ENCODE measurements at regions not wholly inside any gene's neighbourhood (a gene's known extent, or its start where the extent isn't known, plus 50 kb on each side); places are given as distances from the start of the nearest gene placed in this dataset.
A peak's percentile ranks its signal among the peaks of the same experiment; 100 is the strongest.

- Histone ChIP-seq H3K9ac (ENCODE audit: extremely low read depth, low read length, poor library complexity, severe bottlenecking) (no peak overlapping the region), H3K36me3 (ENCODE audit: control insufficient read depth, insufficient read depth, low read length) (no peaks in the 10 kb centered on the region), H3K4me1 (ENCODE audit: control insufficient read depth, insufficient read depth, low read length) (no peaks in the 10 kb centered on the region), H3K4me3 (ENCODE audit: low read length) (no peak overlapping the region), H3K9me3 (ENCODE audit: control insufficient read depth, low read length) (no peaks in the 10 kb centered on the region), H3K27me3 (ENCODE audit: control insufficient read depth, insufficient read depth, low read length, poor library complexity, severe bottlenecking) (no peaks in the 10 kb centered on the region), H3K27ac (ENCODE audit: low read depth, low read length) (peak overlapping the region; percentile 57)
- H3K9me3 Mint-ChIP-seq: no peaks in the 10 kb centered on the region
- no peaks in the 10 kb centered on the region for H3K36me3 Mint-ChIP-seq (ENCODE audit: low read depth)
- TF ChIP-seq CTCF (conservative IDR thresholded peaks at IDR 0.05): no peak
- no peak for DNase-seq
- no peak overlapping the region for H3K27ac Mint-ChIP-seq
- WGBS, 2 experiments (ENCODE audit: insufficient coverage in 1 of 2, insufficient read length in 1 of 2): 80 to 93% methylated on average over 1 to 2 of the region's 2 CpGs
- H3K27me3 Mint-ChIP-seq (ENCODE audit: insufficient read depth): no peaks in the 10 kb centered on the region
- H3K4me3 Mint-ChIP-seq: no peak overlapping the region
- peaks cover 5% of the 10 kb centered on the region for H3K4me1 Mint-ChIP-seq
These were observed 173.7 kb downstream of the NR4A2 start for GRCh38 chr2:156158808-156159207.

GRCh38 chr2:156157670-156158069 lies 174.9 kb downstream of the NR4A2 start:
- H3K27me3 ChIP-seq (ENCODE audit: control insufficient read depth, insufficient read depth, low read length, poor library complexity, severe bottlenecking): no peaks in the 10 kb centered on the region
- H3K4me3 ChIP-seq (ENCODE audit: low read length): no peak overlapping the region
- no peak overlapping the region for H3K9ac ChIP-seq (ENCODE audit: extremely low read depth, low read length, poor library complexity, severe bottlenecking)
- no peaks in the 10 kb centered on the region for H3K9me3 Mint-ChIP-seq
- H3K27ac ChIP-seq (ENCODE audit: low read depth, low read length): no peak overlapping the region
- no peak for DNase-seq
- no peaks in the 10 kb centered on the region for H3K36me3 Mint-ChIP-seq (ENCODE audit: low read depth)
- H3K27ac Mint-ChIP-seq: no peak overlapping the region
- H3K27me3 Mint-ChIP-seq (ENCODE audit: insufficient read depth): no peaks in the 10 kb centered on the region
- H3K36me3 ChIP-seq (ENCODE audit: control insufficient read depth, insufficient read depth, low read length): no peaks in the 10 kb centered on the region
- no peaks in the 10 kb centered on the region for H3K4me1 ChIP-seq (ENCODE audit: control insufficient read depth, insufficient read depth, low read length)
- no peak overlapping the region for H3K4me3 Mint-ChIP-seq
- TF ChIP-seq CTCF (conservative IDR thresholded peaks at IDR 0.05): peak; percentile 20
- no CpG with 5 or more reads among the region's 1 CpG for WGBS, 2 experiments (ENCODE audit: insufficient coverage in 1 of 2, insufficient read length in 1 of 2)
- no peaks in the 10 kb centered on the region for H3K9me3 ChIP-seq (ENCODE audit: control insufficient read depth, low read length)
- H3K4me1 Mint-ChIP-seq: peaks cover 5% of the 10 kb centered on the region

DNA sequence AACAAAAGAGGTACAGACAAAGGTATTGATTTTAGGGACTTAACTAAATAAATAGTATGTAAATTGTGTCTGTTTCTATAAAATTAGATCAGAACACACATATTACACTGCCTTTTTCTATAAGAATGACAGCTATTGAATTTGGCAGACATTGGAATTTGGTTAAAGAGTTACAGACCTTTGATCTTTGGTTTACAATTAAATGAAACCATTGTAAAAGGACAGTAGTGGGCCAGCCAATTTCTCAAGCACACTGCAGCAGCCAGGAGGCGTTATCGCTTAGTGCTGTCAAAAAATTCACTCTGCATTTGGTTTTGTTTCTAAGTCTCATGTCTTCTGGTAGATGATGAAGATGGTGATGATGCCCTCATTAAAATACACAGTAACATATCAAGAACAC lies 175.9 kb downstream of the NR4A2 start:
- no peaks in the 10 kb centered on the region for H3K27me3 Mint-ChIP-seq (ENCODE audit: insufficient read depth)
- Histone ChIP-seq H3K9me3 (ENCODE audit: control insufficient read depth, low read length) (no peaks in the 10 kb centered on the region), H3K9ac (ENCODE audit: extremely low read depth, low read length, poor library complexity, severe bottlenecking) (no peak overlapping the region), H3K36me3 (ENCODE audit: control insufficient read depth, insufficient read depth, low read length) (no peaks in the 10 kb centered on the region), H3K4me1 (ENCODE audit: control insufficient read depth, insufficient read depth, low read length) (no peaks in the 10 kb centered on the region), H3K27me3 (ENCODE audit: control insufficient read depth, insufficient read depth, low read length, poor library complexity, severe bottlenecking) (no peaks in the 10 kb centered on the region), H3K4me3 (ENCODE audit: low read length) (no peak overlapping the region), H3K27ac (ENCODE audit: low read depth, low read length) (no peak overlapping the region)
- WGBS, 2 experiments (ENCODE audit: insufficient coverage in 1 of 2, insufficient read length in 1 of 2): 58% methylated on average over 2 of the region's 2 CpGs; no CpG with 5 or more reads in 1 of the 2 experiments
- TF ChIP-seq CTCF (conservative IDR thresholded peaks at IDR 0.05): peak; percentile 68
- DNase-seq: no peak
- no peaks in the 10 kb centered on the region for H3K9me3 Mint-ChIP-seq
- H3K36me3 Mint-ChIP-seq (ENCODE audit: low read depth): no peaks in the 10 kb centered on the region
- H3K4me3 Mint-ChIP-seq: no peak overlapping the region
- peaks cover 5% of the 10 kb centered on the region for H3K4me1 Mint-ChIP-seq
- H3K27ac Mint-ChIP-seq: no peak overlapping the region

Data from endodermal cell (in vitro differentiated cells).